Suprapubic skin (tissue), 3 donors: ENCODE measurements at regions not wholly inside any gene's neighbourhood (a gene's known extent, or its start where the extent isn't known, plus 50 kb on each side); places are given as distances from the start of the nearest gene placed in this dataset.

Experiments
- POLR2AphosphoS5 ChIP-seq, 3 donors: sonication (generic); formaldehyde crosslinking; IDR thresholded peaks; one replicate each; pipeline ENCODE4 v1.6.1; 2017; ENCODE audit warnings: antibody characterized with exemption in 3 of 3
- TF ChIP-seq, protein P1 (sequence below), 2 donors: fragments of 200-600 bp in 1 of 2; fragments of 450-650 bp in 1 of 2; sonication (generic) in 1 of 2; IDR thresholded peaks; one replicate each; pipeline ENCODE4 v1.5.1; 2016 to 2019; ENCODE audit warnings: antibody characterized with exemption in 2 of 2, mild to moderate bottlenecking in 1 of 2, moderate library complexity in 1 of 2

DNA sequence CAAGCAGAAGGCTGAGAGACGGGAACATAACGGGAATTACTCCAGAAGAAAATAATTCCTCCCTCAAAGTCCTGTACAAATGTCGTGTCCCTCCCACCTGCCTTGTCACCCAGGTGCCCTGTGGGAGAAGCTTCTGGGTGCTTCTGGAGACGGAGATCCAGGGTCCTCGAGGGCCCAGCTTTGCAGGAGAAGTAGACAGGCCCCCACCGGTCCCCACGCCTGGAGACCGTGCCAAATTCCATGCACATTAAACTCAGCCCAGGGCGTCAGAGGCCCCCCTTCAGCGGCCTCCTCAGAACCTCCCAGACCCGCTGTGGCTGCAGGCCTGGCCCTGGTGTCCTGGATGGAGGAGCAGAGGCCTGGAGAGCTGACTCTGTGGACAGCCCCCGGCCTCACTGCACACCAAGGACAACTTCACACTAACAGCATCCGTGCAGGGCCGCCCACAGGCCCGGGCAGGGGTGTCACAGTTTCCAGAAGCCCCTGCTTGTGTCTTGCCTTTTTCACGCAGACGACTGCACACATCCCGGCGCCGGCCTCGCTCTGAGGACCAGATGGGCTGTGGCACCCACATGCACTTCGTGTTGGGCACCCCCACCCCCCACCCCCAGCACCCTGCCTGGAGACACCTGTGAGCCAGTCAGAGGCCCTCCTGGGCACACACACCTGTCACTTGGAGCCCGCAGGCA lies 734.3 kb downstream of the BRD1 start:
- TF ChIP-seq, protein P1, sequence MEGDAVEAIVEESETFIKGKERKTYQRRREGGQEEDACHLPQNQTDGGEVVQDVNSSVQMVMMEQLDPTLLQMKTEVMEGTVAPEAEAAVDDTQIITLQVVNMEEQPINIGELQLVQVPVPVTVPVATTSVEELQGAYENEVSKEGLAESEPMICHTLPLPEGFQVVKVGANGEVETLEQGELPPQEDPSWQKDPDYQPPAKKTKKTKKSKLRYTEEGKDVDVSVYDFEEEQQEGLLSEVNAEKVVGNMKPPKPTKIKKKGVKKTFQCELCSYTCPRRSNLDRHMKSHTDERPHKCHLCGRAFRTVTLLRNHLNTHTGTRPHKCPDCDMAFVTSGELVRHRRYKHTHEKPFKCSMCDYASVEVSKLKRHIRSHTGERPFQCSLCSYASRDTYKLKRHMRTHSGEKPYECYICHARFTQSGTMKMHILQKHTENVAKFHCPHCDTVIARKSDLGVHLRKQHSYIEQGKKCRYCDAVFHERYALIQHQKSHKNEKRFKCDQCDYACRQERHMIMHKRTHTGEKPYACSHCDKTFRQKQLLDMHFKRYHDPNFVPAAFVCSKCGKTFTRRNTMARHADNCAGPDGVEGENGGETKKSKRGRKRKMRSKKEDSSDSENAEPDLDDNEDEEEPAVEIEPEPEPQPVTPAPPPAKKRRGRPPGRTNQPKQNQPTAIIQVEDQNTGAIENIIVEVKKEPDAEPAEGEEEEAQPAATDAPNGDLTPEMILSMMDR (IDR thresholded peaks at IDR 0.05) = no peak
- TF ChIP-seq POLR2AphosphoS5 (IDR thresholded peaks at IDR 0.05) = no peak
